Large intestine (tissue), 3 donors: ENCODE measurements at regions not wholly inside any gene's neighbourhood (a gene's known extent, or its start where the extent isn't known, plus 50 kb on each side); places are given as distances from the start of the nearest gene placed in this dataset.
"Not testable (repeated sequence)": the region's sequence is repeated elsewhere in the genome, so short reads cannot be mapped to it uniquely, and the experiment has no call there.

ENCODE experiments used
- DNase-seq, 2 donors: peaks; one replicate each; pipeline versions ENCODE4 v3.0.0 to v3.0.0-alpha.2; 2013
- H3K27ac ChIP-seq: one replicate; pipeline ENCODE4 v1.5.1; 2013; ENCODE audit warnings: low read length
- H3K27me3 ChIP-seq: 2 replicates; pipeline ENCODE4 v1.6.1; 2013; ENCODE audit warnings: low read length; ENCODE audit not compliant: control insufficient read depth, insufficient read depth
- H3K36me3 ChIP-seq: 2 replicates; pipeline ENCODE4 v1.6.1; 2013; ENCODE audit warnings: low read length; ENCODE audit not compliant: control insufficient read depth, insufficient read depth
- H3K4me1 ChIP-seq: one replicate; pipeline ENCODE4 v1.6.1; 2013; ENCODE audit warnings: low read length; ENCODE audit not compliant: control insufficient read depth, insufficient read depth
- H3K4me3 ChIP-seq: one replicate; pipeline ENCODE4 v1.5.1; 2013; ENCODE audit warnings: low read length
- H3K9me3 ChIP-seq: one replicate; pipeline ENCODE4 v1.6.1; 2013; ENCODE audit warnings: mild to moderate bottlenecking, low read depth, low read length, moderate library complexity; ENCODE audit not compliant: control insufficient read depth
- WGBS: methylation state at CpG from one replicate; pipeline ENCODE4 v1.1.5; 2013; ENCODE audit warnings: low lambda C conversion rate; ENCODE audit not compliant: insufficient coverage; 5-methylcytosine and 5-hydroxymethylcytosine counted together

DNA sequence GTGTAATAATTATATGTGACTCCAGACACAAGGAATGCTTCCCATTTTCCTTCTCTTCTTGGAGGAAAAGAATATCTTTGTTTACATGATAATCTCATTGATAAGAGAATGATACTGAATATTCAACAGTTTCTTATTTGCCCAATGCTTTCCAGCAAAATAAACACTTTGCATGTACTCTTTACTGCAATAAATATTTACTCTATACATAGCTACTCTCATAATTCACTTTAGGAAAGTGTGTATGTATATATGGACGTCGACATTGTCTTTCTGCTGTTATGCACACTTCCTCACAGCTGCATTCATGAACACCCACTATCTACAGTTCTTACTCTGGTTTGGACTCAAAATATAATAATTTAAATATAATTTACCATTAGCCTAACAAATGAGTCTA, 617.4 kb upstream of the CDH10 start:
- no peaks in the 10 kb centered on the region for H3K27me3 ChIP-seq
- no peak overlapping the region for H3K4me3 ChIP-seq
- H3K27ac ChIP-seq: no peak overlapping the region
- no peaks in the 10 kb centered on the region for H3K4me1 ChIP-seq
- no peaks in the 10 kb centered on the region for H3K36me3 ChIP-seq
- peaks cover 2% of the 10 kb centered on the region for H3K9me3 ChIP-seq
- DNase-seq: no peak
- WGBS: no CpG with 5 or more reads among the region's 2 CpGs

GRCh38 chr5:25255128-25255527, 610.4 kb upstream of the CDH10 start:
- DNase-seq: no peak
- no peaks in the 10 kb centered on the region for H3K36me3 ChIP-seq
- no peak overlapping the region for H3K27ac ChIP-seq
- no peaks in the 10 kb centered on the region for H3K4me1 ChIP-seq
- no peaks in the 10 kb centered on the region for H3K27me3 ChIP-seq
- no peak overlapping the region for H3K4me3 ChIP-seq
- WGBS: no CpG with 5 or more reads among the region's 1 CpG
- H3K9me3 ChIP-seq: no peaks in the 10 kb centered on the region

DNA sequence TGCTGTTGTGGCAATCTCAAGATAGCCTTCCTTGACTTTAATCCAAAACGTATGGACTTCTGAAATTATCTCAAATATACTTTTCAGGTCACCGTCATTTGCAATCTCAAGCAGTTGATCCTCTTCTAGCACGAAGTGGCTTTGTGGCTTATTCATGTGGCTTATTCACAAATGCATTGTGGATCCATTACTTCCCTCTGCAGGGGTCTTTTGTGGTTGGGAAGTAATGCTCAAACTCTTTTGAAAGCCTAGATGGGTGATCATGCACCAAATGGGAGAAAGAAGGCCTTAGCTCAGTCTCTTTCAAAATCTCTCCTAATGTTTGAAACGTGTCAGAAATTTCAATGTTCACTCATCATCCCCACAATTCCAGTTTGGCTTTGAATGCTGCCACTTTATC, 597.2 kb upstream of the CDH10 start:
- H3K9me3 ChIP-seq: no peaks in the 10 kb centered on the region
- WGBS: 60% methylated on average over 1 of the region's 4 CpGs
- H3K27ac ChIP-seq: no peak overlapping the region
- H3K4me3 ChIP-seq: no peak overlapping the region
- DNase-seq: no peak
- H3K4me1 ChIP-seq: no peaks in the 10 kb centered on the region
- H3K27me3 ChIP-seq: no peaks in the 10 kb centered on the region
- no peaks in the 10 kb centered on the region for H3K36me3 ChIP-seq

DNA sequence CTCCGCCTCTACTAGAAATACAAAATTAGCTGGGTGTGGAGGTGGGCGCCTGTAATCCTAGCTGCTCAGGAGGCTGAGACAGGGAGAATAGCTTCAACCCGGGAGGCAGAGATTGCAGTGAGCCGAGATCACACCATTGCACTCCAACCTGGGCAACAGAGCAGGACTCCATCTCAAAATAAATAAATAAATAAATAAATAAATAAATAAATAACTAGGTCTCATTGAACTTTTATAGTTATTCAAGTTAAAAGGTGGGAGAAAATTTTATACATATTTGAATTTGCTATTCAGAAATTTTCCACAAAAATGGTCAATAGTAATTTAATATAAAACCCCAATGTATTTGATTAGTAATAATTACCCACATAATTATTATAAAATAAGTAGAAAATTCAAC, 593.9 kb upstream of the CDH10 start:
- H3K4me3 ChIP-seq, H3K27me3 ChIP-seq, DNase-seq, H3K9me3 ChIP-seq, H3K36me3 ChIP-seq, H3K27ac ChIP-seq, H3K4me1 ChIP-seq: not testable (repeated sequence)
- WGBS: no CpG with 5 or more reads among the region's 4 CpGs

GRCh38 chr5:25224316-25224982, 579.7 kb upstream of the CDH10 start:
- DNase-seq: no peak
- Histone ChIP-seq H3K4me3 (no peak overlapping the region), H3K4me1 (no peaks in the 10 kb centered on the region), H3K9me3 (no peaks in the 10 kb centered on the region), H3K27me3 (no peaks in the 10 kb centered on the region), H3K27ac (no peak overlapping the region), H3K36me3 (no peaks in the 10 kb centered on the region)
- WGBS: 40% methylated on average over 1 of the region's 10 CpGs

- not testable (repeated sequence) for H3K27me3 ChIP-seq, H3K4me3 ChIP-seq, H3K9me3 ChIP-seq, H3K27ac ChIP-seq, H3K4me1 ChIP-seq, H3K36me3 ChIP-seq, DNase-seq
- no CpG with 5 or more reads among the region's 23 CpGs for WGBS
Measured at GRCh38 chr5:25199902-25200301, 555.1 kb upstream of the CDH10 start.

GRCh38 chr5:25190521-25191000, 545.8 kb upstream of the CDH10 start:
- DNase-seq: no peak
- Histone ChIP-seq H3K27ac (no peak overlapping the region), H3K9me3 (peaks cover 11% of the 10 kb centered on the region), H3K4me1 (no peaks in the 10 kb centered on the region), H3K36me3 (no peaks in the 10 kb centered on the region), H3K4me3 (no peak overlapping the region), H3K27me3 (no peaks in the 10 kb centered on the region)
- WGBS: no CpG with 5 or more reads among the region's 55 CpGs

DNA sequence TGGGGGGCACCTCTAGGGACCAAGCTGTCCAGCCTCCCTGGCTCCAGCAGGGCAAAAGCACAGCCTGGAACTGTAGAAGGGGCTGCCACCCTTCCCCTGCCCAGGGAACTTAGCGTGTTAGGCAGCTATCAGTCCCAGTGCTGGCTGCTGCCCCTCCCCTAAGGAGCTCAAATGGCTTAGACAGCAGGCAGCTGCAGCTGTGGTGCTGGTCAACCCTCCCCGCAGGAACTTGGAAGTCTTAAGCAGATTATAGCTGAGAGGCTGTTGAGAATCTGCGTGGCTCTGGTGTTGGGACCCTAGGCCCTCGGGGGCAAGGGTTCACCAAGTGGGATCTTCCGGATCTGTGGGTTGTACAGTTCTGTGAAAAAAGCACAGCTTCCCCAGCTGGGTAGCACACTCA, 536.5 kb upstream of the CDH10 start:
- no peaks in the 10 kb centered on the region for H3K9me3 ChIP-seq

GRCh38 chr5:25162616-25163015, 517.8 kb upstream of the CDH10 start:
- not testable (repeated sequence) for H3K4me3 ChIP-seq, H3K9me3 ChIP-seq, H3K27me3 ChIP-seq, H3K4me1 ChIP-seq, DNase-seq, H3K36me3 ChIP-seq, H3K27ac ChIP-seq
- WGBS: no CpG with 5 or more reads among the region's 1 CpG

More for the DNA sequence above, 536.5 kb upstream of the CDH10 start:
- no peaks in the 10 kb centered on the region for H3K27me3 ChIP-seq
- no CpG with 5 or more reads among the region's 5 CpGs for WGBS
- DNase-seq: no peak
- no peaks in the 10 kb centered on the region for H3K36me3 ChIP-seq
- no peak overlapping the region for H3K27ac ChIP-seq
- H3K4me1 ChIP-seq: no peaks in the 10 kb centered on the region
- no peak overlapping the region for H3K4me3 ChIP-seq

GRCh38 chr5:25160891-25161290, 516.1 kb upstream of the CDH10 start:
- Histone ChIP-seq H3K27ac (no peak overlapping the region), H3K27me3 (no peaks in the 10 kb centered on the region), H3K9me3 (no peaks in the 10 kb centered on the region), H3K4me3 (no peak overlapping the region), H3K4me1 (no peaks in the 10 kb centered on the region), H3K36me3 (no peaks in the 10 kb centered on the region)
- WGBS: no CpG with 5 or more reads among the region's 1 CpG
- DNase-seq: no peak

GRCh38 chr5:25150819-25151218, 506.0 kb upstream of the CDH10 start:
- Histone ChIP-seq H3K27me3 (no peaks in the 10 kb centered on the region), H3K36me3 (no peaks in the 10 kb centered on the region), H3K4me3 (no peak overlapping the region), H3K4me1 (no peaks in the 10 kb centered on the region), H3K27ac (no peak overlapping the region), H3K9me3 (no peaks in the 10 kb centered on the region)
- no peak for DNase-seq
- WGBS: 80% methylated on average over 1 of the region's 1 CpG
